ENCODE measurements at regions not wholly inside any gene's neighbourhood (a gene's known extent, or its start where the extent isn't known, plus 50 kb on each side); places are given as distances from the start of the nearest gene placed in this dataset.

DNA sequence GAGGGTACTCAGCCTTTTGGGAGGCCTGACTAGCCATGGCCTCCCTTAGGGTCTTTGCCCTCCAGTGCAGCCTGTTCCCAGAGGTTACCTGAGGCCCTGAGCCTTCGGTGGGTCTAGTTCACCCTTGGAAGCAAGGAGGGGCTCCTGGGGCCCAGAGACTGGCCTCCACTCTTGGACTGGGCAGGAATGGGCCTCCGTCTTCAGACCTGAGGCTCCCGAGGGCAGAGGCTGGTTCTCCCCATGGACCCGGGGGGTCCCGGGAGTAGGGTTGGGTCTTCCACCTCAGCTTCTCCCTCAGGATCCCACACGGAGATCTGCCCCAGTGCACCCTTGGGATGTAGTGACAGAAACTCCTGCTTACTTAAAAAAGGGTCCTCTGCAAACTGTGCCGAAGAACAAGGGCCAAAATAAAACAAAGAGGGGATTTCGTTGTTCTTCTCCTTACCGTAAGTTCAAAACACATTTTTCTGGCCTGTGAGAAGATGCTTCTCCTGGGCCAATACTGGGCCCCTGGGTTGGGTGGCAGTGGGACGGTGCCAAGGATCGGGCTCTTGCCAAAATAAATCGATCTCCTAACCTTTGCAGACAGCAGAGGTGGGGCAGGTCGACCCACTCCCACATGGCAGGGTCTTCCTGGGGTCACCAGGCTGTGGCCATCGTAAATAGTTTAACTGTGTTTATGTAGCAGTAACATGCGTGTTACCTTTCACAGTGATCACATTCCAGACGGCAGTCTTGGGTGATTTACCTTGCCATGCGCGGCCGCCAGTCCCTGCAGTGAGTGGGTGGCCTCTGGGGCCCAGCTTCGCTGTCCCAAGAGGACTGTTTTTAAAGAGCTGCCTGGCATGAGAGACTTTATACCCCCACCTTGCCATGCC is 151.8 kb downstream of the VEGFA start:
- Histone ChIP-seq H3K9ac (no peak overlapping the region), H2AFZ (ENCODE audit: low read depth) (no peak overlapping the region), H4K20me1 (ENCODE audit: insufficient read depth) (no peaks in the 10 kb centered on the region), H3K9me3 (no peaks in the 10 kb centered on the region), H3K4me3 (ENCODE audit: low read depth in 2 of 2, low read length in 1 of 2) (no peak overlapping the region), H3K27me3 (ENCODE audit: insufficient read depth) (no peaks in the 10 kb centered on the region), H3K4me2 (no peak overlapping the region), H3K27ac (ENCODE audit: low read depth in 2 of 2, low read length in 1 of 2) (no peak overlapping the region), H3K79me2 (ENCODE audit: insufficient read depth) (no peaks in the 10 kb centered on the region), H3K4me1 (ENCODE audit: control insufficient read depth in 1 of 2, insufficient read depth in 2 of 2, low read depth in 1 of 2, low read length in 1 of 2) (peaks cover 26 to 54% of the 10 kb centered on the region in 2 experiments), H3F3A (replicated peaks; ENCODE audit: insufficient read depth) (no peaks in the 10 kb centered on the region), H3K9me2 (no peaks in the 10 kb centered on the region), H3K36me3 (replicated peaks in 1 of 2; ENCODE audit: control insufficient read depth in 1 of 2, insufficient read depth in 2 of 2, low read length in 1 of 2) (no peaks in the 10 kb centered on the region)
- CTCF ChIA-PET = no interaction called here
- POLR2A ChIA-PET = no interaction called here
- no peak for TF ChIP-seq RFX5 (IDR thresholded peaks at IDR 0.05; ENCODE audit: low read length)
- TF ChIP-seq, protein P1, sequence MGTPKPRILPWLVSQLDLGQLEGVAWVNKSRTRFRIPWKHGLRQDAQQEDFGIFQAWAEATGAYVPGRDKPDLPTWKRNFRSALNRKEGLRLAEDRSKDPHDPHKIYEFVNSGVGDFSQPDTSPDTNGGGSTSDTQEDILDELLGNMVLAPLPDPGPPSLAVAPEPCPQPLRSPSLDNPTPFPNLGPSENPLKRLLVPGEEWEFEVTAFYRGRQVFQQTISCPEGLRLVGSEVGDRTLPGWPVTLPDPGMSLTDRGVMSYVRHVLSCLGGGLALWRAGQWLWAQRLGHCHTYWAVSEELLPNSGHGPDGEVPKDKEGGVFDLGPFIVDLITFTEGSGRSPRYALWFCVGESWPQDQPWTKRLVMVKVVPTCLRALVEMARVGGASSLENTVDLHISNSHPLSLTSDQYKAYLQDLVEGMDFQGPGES (IDR thresholded peaks at IDR 0.05; ENCODE audit: low read depth, low read length) = no peak
- TF ChIP-seq NFIC (IDR thresholded peaks at IDR 0.05; ENCODE audit: borderline replicate concordance) = no peak
- TF ChIP-seq FOXM1 (IDR thresholded peaks at IDR 0.05; ENCODE audit: low read depth) = no peak
- no peak for TF ChIP-seq USF1 (IDR thresholded peaks at IDR 0.05; ENCODE audit: borderline replicate concordance, low read depth)
- no peak for TF ChIP-seq NRF1 (IDR thresholded peaks at IDR 0.05; ENCODE audit: low read depth, low read length)
- no peak for TF ChIP-seq REST (IDR thresholded peaks at IDR 0.05; ENCODE audit: low read depth, low read length)
- TF ChIP-seq TEAD4 (IDR thresholded peaks at IDR 0.05; ENCODE audit: borderline replicate concordance, insufficient read depth) = no peak
- no peak for TF ChIP-seq FOSL2 (IDR thresholded peaks at IDR 0.05; ENCODE audit: borderline replicate concordance, low read depth)
- no peak for TF ChIP-seq PBX3 (IDR thresholded peaks at IDR 0.05)
- TF ChIP-seq RCOR1 (IDR thresholded peaks at IDR 0.05; ENCODE audit: low read length) = no peak
- TF ChIP-seq MAX (IDR thresholded peaks at IDR 0.05; ENCODE audit: low read depth) = no peak
- no peak for TF ChIP-seq RAD21 (IDR thresholded peaks at IDR 0.05; ENCODE audit: low read length)
- TF ChIP-seq RXRA (IDR thresholded peaks at IDR 0.05; ENCODE audit: borderline replicate concordance, low read depth) = no peak
- TF ChIP-seq ELF1 (IDR thresholded peaks at IDR 0.05) = no peak
- no peak for TF ChIP-seq YY1 (IDR thresholded peaks at IDR 0.05; ENCODE audit: low read depth)
- no peak for DNase-seq
- WGBS (ENCODE audit: low lambda C conversion rate) = 86% methylated on average over 12 of the region's 20 CpGs

Data from SK-N-SH (cell line).